Upper lobe of left lung (tissue), 4 donors: ENCODE measurements at regions not wholly inside any gene's neighbourhood (a gene's known extent, or its start where the extent isn't known, plus 50 kb on each side); places are given as distances from the start of the nearest gene placed in this dataset.

Experiments used
- CTCF ChIP-seq, 6 experiments: fragments of 450-650 bp in 4 of 6; fragments of 200-600 bp in 2 of 6; sonication (generic) in 2 of 6; IDR thresholded peaks; one replicate each; pipeline ENCODE4 v1.5.1; 2016 to 2019; ENCODE audit warnings: antibody characterized with exemption in 6 of 6
- EP300 ChIP-seq, 4 donors: sonication (generic); formaldehyde crosslinking; IDR thresholded peaks; one replicate each; pipeline ENCODE4 v1.5.1; 2017; ENCODE audit warnings: antibody characterized with exemption in 4 of 4, control low read depth in 2 of 4
- POLR2AphosphoS5 ChIP-seq, 2 donors: sonication (generic); formaldehyde crosslinking; IDR thresholded peaks; one replicate each; pipeline ENCODE4 v1.5.1; 2017; ENCODE audit warnings: antibody characterized with exemption in 2 of 2

DNA sequence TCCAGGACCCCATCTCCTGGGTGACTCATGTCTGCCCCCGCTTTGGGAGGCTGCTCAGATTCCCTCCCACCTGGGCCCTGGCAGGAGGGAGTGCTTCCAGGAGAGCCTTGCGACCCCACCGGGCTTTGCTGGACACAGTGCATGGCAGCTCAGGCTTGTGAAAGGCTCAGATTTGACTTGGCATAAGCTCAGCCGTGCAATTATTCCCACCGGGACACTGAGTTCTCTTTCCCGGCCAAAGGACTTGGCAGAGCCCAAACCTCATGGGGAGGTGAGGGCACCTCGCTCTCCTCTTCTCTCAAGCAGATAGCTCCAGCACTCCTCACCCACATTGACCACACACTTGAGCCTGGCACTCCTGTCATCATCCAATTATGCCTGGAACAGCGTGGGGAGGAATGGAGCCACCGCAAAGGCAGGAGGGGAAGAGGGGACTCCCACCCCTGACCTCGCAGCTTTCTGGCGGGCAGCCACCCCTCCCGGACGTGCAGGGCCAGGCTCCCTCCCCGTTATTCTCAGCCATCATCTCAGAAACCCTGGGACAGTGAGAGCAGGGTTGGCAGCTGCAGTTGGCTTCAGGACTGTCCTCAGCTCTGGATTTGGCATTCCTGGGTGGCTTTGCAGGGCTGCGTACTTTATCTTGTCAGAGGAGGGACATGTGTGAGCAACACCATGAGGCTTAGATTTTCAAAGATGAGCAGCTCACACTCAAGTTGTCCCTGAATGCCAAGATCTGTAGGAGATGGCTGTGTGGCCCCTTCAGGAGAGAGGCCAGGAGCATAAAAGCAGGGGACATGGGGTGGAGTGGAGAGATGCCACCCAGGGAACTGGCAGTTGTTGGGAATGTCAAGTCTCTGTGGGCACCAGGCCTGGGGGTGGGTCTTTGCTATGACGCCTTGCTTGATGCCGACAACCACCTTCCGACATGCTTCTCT lies 306.2 kb downstream of the TEX29 start:
- TF ChIP-seq CTCF (IDR thresholded peaks at IDR 0.05) (no peak), EP300 (IDR thresholded peaks at IDR 0.05) (no peak), POLR2AphosphoS5 (IDR thresholded peaks at IDR 0.05) (no peak)
